H9 (cell line): ENCODE measurements at regions not wholly inside any gene's neighbourhood (a gene's known extent, or its start where the extent isn't known, plus 50 kb on each side); places are given as distances from the start of the nearest gene placed in this dataset.

Experiments used
- DNase-seq: peaks from one replicate; pipeline ENCODE4 v3.0.0-alpha.2; 2017
- H2AFZ ChIP-seq: one replicate; pipeline ENCODE4 v1.6.1; 2013; ENCODE audit warnings: mild to moderate bottlenecking, low read length, control low read depth, moderate library complexity
- H2AK5ac ChIP-seq: 2 replicates; pipeline ENCODE4 v1.6.1; 2013; ENCODE audit warnings: low read length, control low read depth, mixed read lengths; ENCODE audit not compliant: insufficient read length
- H2BK120ac ChIP-seq: one replicate; pipeline ENCODE4 v1.6.1; 2013; ENCODE audit warnings: low read depth, mild to moderate bottlenecking, low read length, control low read depth, inconsistent platforms; ENCODE audit not compliant: poor library complexity, severe bottlenecking
- H2BK12ac ChIP-seq: 2 replicates; pipeline ENCODE4 v1.6.1; 2013; ENCODE audit warnings: low read length, control low read depth, mixed read lengths, low read depth; ENCODE audit not compliant: insufficient read length
- H2BK15ac ChIP-seq: 2 replicates; pipeline ENCODE4 v1.6.1; 2013; ENCODE audit warnings: low read depth, low read length, control low read depth
- H2BK20ac ChIP-seq: one replicate; pipeline ENCODE4 v1.6.1; 2013; ENCODE audit warnings: low read depth, mild to moderate bottlenecking, low read length, control low read depth, inconsistent platforms; ENCODE audit not compliant: poor library complexity, severe bottlenecking
- H2BK5ac ChIP-seq: 2 replicates; pipeline ENCODE4 v1.6.1; 2013; ENCODE audit warnings: low read length, control low read depth, mixed read lengths; ENCODE audit not compliant: insufficient read length
- H3K14ac ChIP-seq: 2 replicates; pipeline ENCODE4 v1.6.1; 2013; ENCODE audit warnings: low read length, control low read depth; ENCODE audit not compliant: insufficient read depth
- H3K18ac ChIP-seq: 2 replicates; pipeline ENCODE4 v1.6.1; 2013; ENCODE audit warnings: low read depth, mild to moderate bottlenecking, mixed read lengths, low read length, control low read depth; ENCODE audit not compliant: insufficient read length
- H3K23ac ChIP-seq: 2 replicates; pipeline ENCODE4 v1.6.1; 2013; ENCODE audit warnings: low read length, control low read depth, mixed read lengths, low read depth; ENCODE audit not compliant: insufficient read length
- H3K23me2 ChIP-seq: 2 replicates; pipeline ENCODE4 v1.6.1; 2013; ENCODE audit warnings: low read depth, mild to moderate bottlenecking, mixed read lengths, low read length, control low read depth; ENCODE audit not compliant: insufficient read length, poor library complexity, severe bottlenecking
- H3K27ac ChIP-seq: 2 replicates; pipeline ENCODE4 v1.5.1; 2013; ENCODE audit warnings: low read length, control low read depth, mixed read lengths, low read depth; ENCODE audit not compliant: insufficient read length
- H3K27me3 ChIP-seq: 2 replicates; pipeline ENCODE4 v1.6.1; 2013; ENCODE audit warnings: low read length, control low read depth, inconsistent platforms; ENCODE audit not compliant: insufficient read depth
- H3K4ac ChIP-seq: 2 replicates; pipeline ENCODE4 v1.6.1; 2013; ENCODE audit warnings: low read depth, mild to moderate bottlenecking, control low read depth, inconsistent platforms, low read length, moderate library complexity
- H3K4me1 ChIP-seq: 2 replicates; pipeline ENCODE4 v1.6.1; 2013; ENCODE audit warnings: low read length, control low read depth, inconsistent platforms; ENCODE audit not compliant: insufficient read depth
- H3K4me2 ChIP-seq: 2 replicates; pipeline ENCODE4 v1.6.1; 2013; ENCODE audit warnings: low read length, control low read depth, mixed read lengths; ENCODE audit not compliant: insufficient read length, insufficient read depth
- H3K56ac ChIP-seq: 2 replicates; pipeline ENCODE4 v1.6.1; 2013; ENCODE audit warnings: low read depth, mild to moderate bottlenecking, mixed read lengths, low read length, control low read depth; ENCODE audit not compliant: insufficient read length
- H3K79me1 ChIP-seq: 2 replicates; pipeline ENCODE4 v1.6.1; 2013; ENCODE audit warnings: low read depth, mild to moderate bottlenecking, moderate library complexity, low read length, control low read depth, inconsistent platforms; ENCODE audit not compliant: insufficient read depth, poor library complexity, severe bottlenecking
- H3K79me2 ChIP-seq: 2 replicates; pipeline ENCODE4 v1.6.1; 2013; ENCODE audit warnings: low read length, control low read depth, inconsistent platforms; ENCODE audit not compliant: insufficient read depth
- H3K9ac ChIP-seq: 2 replicates; pipeline ENCODE4 v1.6.1; 2013; ENCODE audit warnings: low read length, control low read depth, mixed read lengths; ENCODE audit not compliant: insufficient read length; ENCODE audit errors: extremely low read depth
- H3K9me3 ChIP-seq: one replicate; pipeline ENCODE4 v1.6.1; 2013; ENCODE audit warnings: low read depth, low read length, inconsistent platforms; ENCODE audit not compliant: control insufficient read depth
- H3T11ph ChIP-seq: one replicate; pipeline ENCODE4 v1.6.1; 2013; ENCODE audit warnings: mild to moderate bottlenecking, low read length, control low read depth, inconsistent platforms
- H4K20me1 ChIP-seq: one replicate; pipeline ENCODE4 v1.6.1; 2013; ENCODE audit not compliant: control insufficient read depth, insufficient read length, insufficient read depth
- H4K5ac ChIP-seq: 2 replicates; pipeline ENCODE4 v1.6.1; 2013; ENCODE audit warnings: low read depth, mild to moderate bottlenecking, mixed read lengths, low read length, control low read depth; ENCODE audit not compliant: insufficient read length
- H4K8ac ChIP-seq: replicated peaks from 2 replicates; pipeline ENCODE4 v1.6.1; 2013; ENCODE audit warnings: low read length, control low read depth, mixed read lengths, low read depth; ENCODE audit not compliant: insufficient read length
- H4K91ac ChIP-seq: 2 replicates; pipeline ENCODE4 v1.6.1; 2013; ENCODE audit warnings: low read depth, mild to moderate bottlenecking, moderate library complexity, mixed read lengths, low read length, control low read depth; ENCODE audit not compliant: insufficient read length
- H3K27ac Mint-ChIP-seq, 3 experiments: 2 replicates in 2 of 3; 3 replicates in 1 of 3; pipeline ENCODE4 v1.8.0; 2020 to 2021; ENCODE audit warnings: mixed read lengths in 3 of 3, mild to moderate bottlenecking in 1 of 3, moderate library complexity in 1 of 3
- H3K27me3 Mint-ChIP-seq: 2 replicates; pipeline ENCODE4 v1.8.0; 2021; ENCODE audit warnings: low read depth, mild to moderate bottlenecking, moderate library complexity, mixed read lengths
- H3K36me3 Mint-ChIP-seq, 3 experiments: 2 replicates in 2 of 3; 3 replicates in 1 of 3; pipeline ENCODE4 v1.8.0; 2020 to 2021; ENCODE audit warnings: low read depth in 3 of 3, mixed read lengths in 3 of 3; ENCODE audit not compliant: insufficient read depth in 1 of 3
- H3K4me1 Mint-ChIP-seq, 2 experiments: 2 replicates each; pipeline ENCODE4 v1.8.0; 2020; ENCODE audit warnings: mixed read lengths in 2 of 2
- H3K4me3 Mint-ChIP-seq, 2 experiments: 2 replicates in 1 of 2; 3 replicates in 1 of 2; pipeline ENCODE4 v1.8.0; 2020 to 2021; ENCODE audit warnings: mild to moderate bottlenecking in 2 of 2, mixed read lengths in 2 of 2, moderate library complexity in 1 of 2
- H3K9me3 Mint-ChIP-seq, 2 experiments: 2 replicates in 1 of 2; 3 replicates in 1 of 2; pipeline ENCODE4 v1.8.0; 2020; ENCODE audit warnings: mild to moderate bottlenecking in 2 of 2, mixed read lengths in 2 of 2, moderate library complexity in 1 of 2
- CTCF ChIP-seq: fragments of 200-600 bp; sonication (generic); conservative IDR thresholded peaks from 3 replicates; pipeline ENCODE4 v1.8.0; 2021; ENCODE audit warnings: antibody characterized with exemption, mild to moderate bottlenecking
- WGBS: extraction: QIAGEN DNeasy Blood & Tissue Kit; methylation state at CpG from one replicate; pipeline ENCODE4 v1.1.7; 2013; ENCODE audit warnings: missing lambda C conversion rate, low lambda C conversion rate, mixed read lengths; ENCODE audit not compliant: insufficient read length; ENCODE audit errors: extremely low coverage; 5-methylcytosine and 5-hydroxymethylcytosine counted together

DNA sequence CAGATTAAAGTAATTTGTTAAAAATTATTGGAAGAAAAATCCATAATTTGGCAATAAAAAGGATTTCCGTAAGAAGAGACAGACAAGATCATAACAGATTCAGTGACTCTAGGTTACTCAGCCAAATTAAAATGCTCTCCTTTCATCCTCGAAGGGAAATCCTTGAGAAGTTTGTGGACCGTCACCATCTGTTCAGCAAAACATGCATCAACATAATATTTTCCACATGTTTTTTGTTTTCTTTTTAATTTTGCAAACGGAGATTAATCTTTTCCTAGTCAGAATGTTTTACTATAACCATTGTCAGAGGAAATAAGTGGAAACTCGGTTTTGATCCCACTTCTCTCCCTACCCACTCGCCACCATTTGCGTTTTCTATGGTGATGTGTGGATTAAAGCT, 128.3 kb downstream of the TMCO5A start:
- H2BK120ac ChIP-seq = no peak overlapping the region

More for the DNA sequence above, 128.3 kb downstream of the TMCO5A start:
- Histone ChIP-seq H3T11ph (no peak overlapping the region), H3K9ac (no peak overlapping the region), H3K18ac (no peak overlapping the region), H3K27me3 (no peaks in the 10 kb centered on the region), H3K14ac (no peak overlapping the region), H3K79me2 (no peaks in the 10 kb centered on the region), H4K20me1 (no peaks in the 10 kb centered on the region), H2BK12ac (no peak overlapping the region), H2AK5ac (no peak overlapping the region), H2BK5ac (no peak overlapping the region), H2BK20ac (no peak overlapping the region), H3K23ac (no peak overlapping the region), H3K4ac (no peak overlapping the region), H3K9me3 (no peaks in the 10 kb centered on the region), H3K4me2 (no peak overlapping the region), H4K8ac (no peak overlapping the region), H3K27ac (no peak overlapping the region), H4K5ac (no peak overlapping the region), H4K91ac (no peak overlapping the region), H3K79me1 (no peaks in the 10 kb centered on the region), H2AFZ (no peak overlapping the region), H3K4me1 (peaks cover 6% of the 10 kb centered on the region; the same call in 1 of the 2 replicates), H2BK15ac (no peak overlapping the region), H3K56ac (no peak overlapping the region), H3K23me2 (no peaks in the 10 kb centered on the region)
- Mint-ChIP-seq H3K27me3 (peaks cover 6% of the 10 kb centered on the region), H3K4me3 (no peak overlapping the region), H3K4me1 (peaks cover 36 to 52% of the 10 kb centered on the region in 2 experiments), H3K36me3 (no peaks in the 10 kb centered on the region), H3K27ac (no peak overlapping the region), H3K9me3 (no peaks in the 10 kb centered on the region; a peak in 1 of 5 replicates)
- TF ChIP-seq CTCF = no peak
- WGBS = no CpG with 5 or more reads among the region's 7 CpGs
- no peak for DNase-seq
